ENCODE measurements at regions not wholly inside any gene's neighbourhood (a gene's known extent, or its start where the extent isn't known, plus 50 kb on each side); places are given as distances from the start of the nearest gene placed in this dataset.

GRCh38 chr11:101369835-101370234 is 214.0 kb downstream of the TRPC6 start:
- no peak overlapping the region for H3K9ac ChIP-seq (ENCODE audit: insufficient read depth in 1 of 2, low read depth in 2 of 2, low read length in 2 of 2)
- no peak overlapping the region for H3K27ac ChIP-seq (ENCODE audit: extremely low read depth, low read depth, low read length)
- CTCF ChIA-PET (ENCODE audit: low intra/inter-chr PET ratio), result no interaction called here
- H3K9me3 ChIP-seq (replicated peaks; ENCODE audit: control insufficient read depth, insufficient read depth, low read depth, low read length), result no peaks in the 10 kb centered on the region
- no peaks in the 10 kb centered on the region for H3K79me2 ChIP-seq (ENCODE audit: control insufficient read depth, insufficient read depth, low read length)
- no TSS peak for BruUV-seq (replicated peaks)
- no peaks in the 10 kb centered on the region for H4K20me1 ChIP-seq (replicated peaks; ENCODE audit: control insufficient read depth, insufficient read depth, low read length)
- H3K4me2 ChIP-seq (ENCODE audit: insufficient read depth, low read length), result no peak overlapping the region
- 4% methylated on average over 4 of the region's 5 CpGs for WGBS (ENCODE audit: insufficient coverage, low coverage, missing lambda C conversion rate)
- in situ Hi-C loops (cut with MboI) (no loop called here), intact Hi-C loops (cut with micrococcal nuclease) (no loop called here)
- TF ChIP-seq ASH1L (IDR thresholded peaks at IDR 0.05; ENCODE audit: borderline replicate concordance, low read depth, partially characterized antibody), result no peak
- no peak for TF ChIP-seq RAD21 (CRISPR knock-in tag; conservative IDR thresholded peaks at IDR 0.05 in 1 of 2, IDR thresholded peaks at IDR 0.05 in 1 of 2)
- no peak for TF ChIP-seq HMGN3 (IDR thresholded peaks at IDR 0.05; ENCODE audit: borderline replicate concordance, extremely low read depth, insufficient read length, low read depth, low read length)
- no peak for TF ChIP-seq ZNF75A (CRISPR knock-in tag; IDR thresholded peaks at IDR 0.05)
- TF ChIP-seq SMARCA5 (IDR thresholded peaks at IDR 0.05), result no peak
- TF ChIP-seq RHOXF2B (CRISPR knock-in tag; conservative IDR thresholded peaks at IDR 0.05), result no peak
- TF ChIP-seq MAFG (tag; conservative IDR thresholded peaks at IDR 0.05), result no peak
- TF ChIP-seq SIN3A (IDR thresholded peaks at IDR 0.05; ENCODE audit: borderline replicate concordance in 2 of 2, control insufficient read depth in 1 of 2, low read depth in 2 of 2, low read length in 2 of 2), result no peak
- H2AFZ ChIP-seq (ENCODE audit: low read depth, low read length), result no peak overlapping the region
- FAIRE-seq, result no peak
- no peaks in the 10 kb centered on the region for H3K27me3 ChIP-seq (ENCODE audit: control insufficient read depth in 2 of 2, insufficient read depth in 2 of 2, low read length in 2 of 2)
- H3K4me3 ChIP-seq, result no peak overlapping the region
- no peak for ATAC-seq
- no peaks in the 10 kb centered on the region for H3K9me1 ChIP-seq (ENCODE audit: control insufficient read depth, insufficient read depth, low read length)
- POLR2A ChIA-PET, result no interaction called here
- H3K4me1 ChIP-seq (replicated peaks in 1 of 2; ENCODE audit: control insufficient read depth in 2 of 2, insufficient read depth in 2 of 2, low read length in 2 of 2), result no peaks in the 10 kb centered on the region
- no peaks in the 10 kb centered on the region for H3K36me3 ChIP-seq (ENCODE audit: control insufficient read depth, insufficient read depth, low read length)
- DNase-seq (ENCODE audit: extremely low read depth in 1 of 4, low spot score in 3 of 4), result no peak
